Osteocyte (in vitro differentiated cells): ENCODE measurements at regions not wholly inside any gene's neighbourhood (a gene's known extent, or its start where the extent isn't known, plus 50 kb on each side); places are given as distances from the start of the nearest gene placed in this dataset.

Experiments
- DNase-seq: peaks from one replicate; pipeline ENCODE4 v3.0.0; 2021; ENCODE audit warnings: mixed read lengths; ENCODE audit not compliant: unreplicated experiment; ENCODE audit errors: extremely low spot score
- H3K27ac Mint-ChIP-seq: one replicate; pipeline ENCODE4 v1.8.0; 2021; ENCODE audit warnings: mild to moderate bottlenecking, mixed read lengths; ENCODE audit not compliant: unreplicated experiment
- H3K27me3 Mint-ChIP-seq: one replicate; pipeline ENCODE4 v1.8.0; 2021; ENCODE audit warnings: mixed read lengths; ENCODE audit not compliant: unreplicated experiment
- H3K36me3 Mint-ChIP-seq: one replicate; pipeline ENCODE4 v1.8.0; 2021; ENCODE audit warnings: mixed read lengths; ENCODE audit not compliant: unreplicated experiment
- H3K4me1 Mint-ChIP-seq: one replicate; pipeline ENCODE4 v1.8.0; 2021; ENCODE audit warnings: mixed read lengths; ENCODE audit not compliant: unreplicated experiment
- H3K4me3 Mint-ChIP-seq: one replicate; pipeline ENCODE4 v1.8.0; 2021; ENCODE audit warnings: mild to moderate bottlenecking, moderate library complexity, mixed read lengths; ENCODE audit not compliant: unreplicated experiment
- H3K9me3 Mint-ChIP-seq: one replicate; pipeline ENCODE4 v1.8.0; 2021; ENCODE audit warnings: mixed read lengths; ENCODE audit not compliant: unreplicated experiment
- TF ChIP-seq, protein P1 (sequence below): fragments of 200-600 bp; sonication (generic); IDR thresholded peaks from 2 replicates; pipeline ENCODE4 v1.5.0; 2021; ENCODE audit warnings: antibody characterized with exemption, mild to moderate bottlenecking, moderate library complexity

DNA sequence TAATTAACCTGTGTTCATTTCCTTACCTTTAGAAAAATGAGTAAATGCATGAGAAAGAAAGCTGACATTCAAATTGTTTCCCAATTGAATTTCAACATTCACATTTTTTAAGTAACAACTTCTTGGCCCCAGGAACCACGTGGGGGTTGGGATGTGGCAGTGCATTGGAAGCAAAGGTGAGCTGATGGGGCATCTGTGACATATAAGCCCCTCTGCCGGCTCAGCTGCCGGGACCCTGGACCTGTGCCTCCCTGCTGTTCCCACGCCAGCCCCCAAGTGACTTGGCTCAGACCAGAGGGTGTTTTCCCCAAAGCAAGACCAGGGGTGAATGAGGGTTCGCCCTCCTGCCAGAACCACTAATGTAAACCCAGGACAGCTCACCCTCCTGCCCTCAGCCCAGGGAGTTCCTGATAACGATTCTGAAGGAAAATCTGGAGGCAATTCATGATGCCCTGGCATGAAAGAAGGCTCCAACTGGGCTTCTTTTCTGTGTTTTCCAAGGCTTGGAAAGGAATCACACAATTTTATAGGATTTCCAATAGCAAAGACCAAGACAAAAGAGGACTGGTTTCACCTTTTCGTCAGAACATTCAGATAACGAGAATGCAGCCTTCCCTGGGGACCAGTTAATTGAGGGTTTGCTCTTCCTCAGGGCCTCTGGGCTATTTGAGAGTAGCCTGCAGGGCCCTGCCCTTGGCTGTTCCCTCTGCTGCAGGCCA lies 193.2 kb upstream of the TWIST2 start:
- H3K27me3 Mint-ChIP-seq = no peaks in the 10 kb centered on the region
- H3K27ac Mint-ChIP-seq = no peak overlapping the region
- peak; percentile 60 for DNase-seq
- H3K4me1 Mint-ChIP-seq = no peaks in the 10 kb centered on the region
- H3K4me3 Mint-ChIP-seq = no peak overlapping the region
- H3K9me3 Mint-ChIP-seq = peaks cover 7% of the 10 kb centered on the region
- H3K36me3 Mint-ChIP-seq = no peaks in the 10 kb centered on the region
- TF ChIP-seq, protein P1, sequence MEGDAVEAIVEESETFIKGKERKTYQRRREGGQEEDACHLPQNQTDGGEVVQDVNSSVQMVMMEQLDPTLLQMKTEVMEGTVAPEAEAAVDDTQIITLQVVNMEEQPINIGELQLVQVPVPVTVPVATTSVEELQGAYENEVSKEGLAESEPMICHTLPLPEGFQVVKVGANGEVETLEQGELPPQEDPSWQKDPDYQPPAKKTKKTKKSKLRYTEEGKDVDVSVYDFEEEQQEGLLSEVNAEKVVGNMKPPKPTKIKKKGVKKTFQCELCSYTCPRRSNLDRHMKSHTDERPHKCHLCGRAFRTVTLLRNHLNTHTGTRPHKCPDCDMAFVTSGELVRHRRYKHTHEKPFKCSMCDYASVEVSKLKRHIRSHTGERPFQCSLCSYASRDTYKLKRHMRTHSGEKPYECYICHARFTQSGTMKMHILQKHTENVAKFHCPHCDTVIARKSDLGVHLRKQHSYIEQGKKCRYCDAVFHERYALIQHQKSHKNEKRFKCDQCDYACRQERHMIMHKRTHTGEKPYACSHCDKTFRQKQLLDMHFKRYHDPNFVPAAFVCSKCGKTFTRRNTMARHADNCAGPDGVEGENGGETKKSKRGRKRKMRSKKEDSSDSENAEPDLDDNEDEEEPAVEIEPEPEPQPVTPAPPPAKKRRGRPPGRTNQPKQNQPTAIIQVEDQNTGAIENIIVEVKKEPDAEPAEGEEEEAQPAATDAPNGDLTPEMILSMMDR = no peak

DNA sequence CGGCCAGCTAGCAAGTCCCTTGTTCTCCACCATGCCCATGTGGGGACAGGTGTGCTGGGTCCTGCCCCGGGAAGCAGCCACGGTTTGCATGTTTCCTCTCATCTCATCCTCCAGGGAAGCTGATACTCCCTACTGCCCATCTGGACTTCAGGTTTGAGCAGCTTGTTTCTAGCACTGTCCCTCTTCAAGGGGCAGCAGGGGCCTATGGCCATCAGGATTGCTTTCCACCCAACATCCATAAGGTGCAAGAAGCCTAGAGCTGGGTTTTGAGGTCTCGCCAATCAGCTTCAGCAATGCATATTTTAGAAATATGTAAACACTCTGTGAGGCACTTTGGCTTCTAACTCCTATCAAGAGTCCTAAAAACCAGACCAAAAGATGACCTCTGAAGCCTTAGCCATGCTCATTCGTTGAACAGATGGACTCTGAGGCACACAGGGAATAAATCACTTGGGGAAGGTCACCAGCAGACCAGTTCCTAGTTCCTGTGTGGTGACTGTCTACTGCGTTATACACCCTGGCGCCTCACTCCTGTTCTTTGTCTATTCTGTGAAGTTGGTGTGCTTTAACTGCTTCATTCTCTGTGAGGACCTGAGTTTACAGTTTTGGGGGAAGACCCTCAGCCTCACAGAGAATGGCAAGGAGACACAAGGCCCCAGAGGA lies 192.6 kb upstream of the TWIST2 start:
- H3K9me3 Mint-ChIP-seq = peaks cover 14% of the 10 kb centered on the region
- H3K27me3 Mint-ChIP-seq = no peaks in the 10 kb centered on the region
- no peaks in the 10 kb centered on the region for H3K36me3 Mint-ChIP-seq
- H3K4me3 Mint-ChIP-seq = no peak overlapping the region
- TF ChIP-seq, protein P1 = no peak
- peak; percentile 74 for DNase-seq
- no peak overlapping the region for H3K27ac Mint-ChIP-seq
- no peaks in the 10 kb centered on the region for H3K4me1 Mint-ChIP-seq

DNA sequence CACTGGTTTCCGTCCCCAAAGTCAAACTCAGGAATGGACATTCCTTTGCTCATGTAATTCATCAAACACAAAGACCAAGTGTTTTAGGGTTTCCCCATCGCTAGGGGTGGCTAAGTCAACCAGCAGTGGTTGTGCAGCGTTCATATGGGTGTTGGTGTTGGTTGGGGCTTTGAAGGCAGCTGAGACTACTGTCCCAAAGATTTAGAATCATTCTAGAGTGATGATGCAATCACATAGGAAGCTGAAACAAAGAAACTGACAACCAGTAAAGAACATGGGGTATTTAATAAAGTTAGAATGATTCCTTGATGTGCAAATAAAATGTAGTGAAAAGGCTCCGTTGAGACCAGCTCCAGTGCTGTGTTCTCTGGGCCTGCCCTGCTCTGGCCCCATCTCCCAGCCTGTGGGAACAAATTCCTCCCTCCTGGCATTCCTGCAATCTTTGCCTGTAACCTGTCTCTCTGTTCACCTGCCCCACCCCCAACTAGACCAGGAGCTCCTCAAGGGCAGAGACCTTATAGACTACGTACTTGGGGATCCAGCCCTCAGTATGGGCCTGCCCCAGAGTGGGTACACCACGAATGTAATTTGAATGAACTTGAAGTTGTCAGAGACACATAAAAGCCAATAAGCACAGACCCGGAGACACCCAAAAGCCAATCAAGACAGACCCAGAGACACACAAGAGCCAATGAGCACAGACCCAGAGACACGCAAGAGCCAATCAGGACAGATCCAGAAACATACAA lies 191.7 kb upstream of the TWIST2 start:
- no peaks in the 10 kb centered on the region for H3K4me1 Mint-ChIP-seq
- H3K9me3 Mint-ChIP-seq = peaks cover 16% of the 10 kb centered on the region
- no peaks in the 10 kb centered on the region for H3K27me3 Mint-ChIP-seq
- DNase-seq = peak; percentile 60
- H3K27ac Mint-ChIP-seq = no peak overlapping the region
- TF ChIP-seq, protein P1 = no peak
- H3K36me3 Mint-ChIP-seq = no peaks in the 10 kb centered on the region
- H3K4me3 Mint-ChIP-seq = no peak overlapping the region

- H3K4me1 Mint-ChIP-seq = no peaks in the 10 kb centered on the region
- no peaks in the 10 kb centered on the region for H3K36me3 Mint-ChIP-seq
- no peaks in the 10 kb centered on the region for H3K27me3 Mint-ChIP-seq
- TF ChIP-seq, protein P1 = no peak
- H3K9me3 Mint-ChIP-seq = peaks cover 14% of the 10 kb centered on the region
- no peak overlapping the region for H3K27ac Mint-ChIP-seq
- no peak for DNase-seq
- H3K4me3 Mint-ChIP-seq = no peak overlapping the region
Observed at GRCh38 chr2:238657132-238658053, 190.5 kb upstream of the TWIST2 start.
